ENCODE measurements at regions not wholly inside any gene's neighbourhood (a gene's known extent, or its start where the extent isn't known, plus 50 kb on each side); places are given as distances from the start of the nearest gene placed in this dataset.

- no peak overlapping the region for H3K4me3 ChIP-seq (ENCODE audit: insufficient read depth, low read depth, low read length)
- Mint-ChIP-seq H3K9me3 (ENCODE audit: unreplicated experiment) (no peaks in the 10 kb centered on the region), H3K4me3 (ENCODE audit: unreplicated experiment) (no peak overlapping the region), H3K36me3 (ENCODE audit: low read depth, unreplicated experiment) (no peaks in the 10 kb centered on the region), H3K27me3 (ENCODE audit: low read depth, unreplicated experiment) (peaks cover 3% of the 10 kb centered on the region), H3K4me1 (ENCODE audit: low read depth, unreplicated experiment) (no peaks in the 10 kb centered on the region), H3K27ac (ENCODE audit: unreplicated experiment) (no peak overlapping the region)
- no peaks in the 10 kb centered on the region for H3K79me2 ChIP-seq (ENCODE audit: insufficient read depth, low read length)
- no peaks in the 10 kb centered on the region for H3K27me3 ChIP-seq (ENCODE audit: insufficient read depth, low read length)
- DNase-seq (ENCODE audit: low read depth) (no peak), FAIRE-seq (no peak)
- H2AFZ ChIP-seq (ENCODE audit: low read depth, low read length): no peak overlapping the region
- no peak for TF ChIP-seq EZH2 (IDR thresholded peaks at IDR 0.05; ENCODE audit: insufficient read depth, low read length)
- TF ChIP-seq CTCF (IDR thresholded peaks at IDR 0.05; ENCODE audit: insufficient read depth, low read depth, low read length): no peak
- no peak overlapping the region for H3K27ac ChIP-seq (ENCODE audit: low read depth, low read length)
- H3K9me3 ChIP-seq (ENCODE audit: insufficient read depth, low read depth, low read length): no peaks in the 10 kb centered on the region
- H3K4me1 ChIP-seq (ENCODE audit: insufficient read depth, low read length): no peaks in the 10 kb centered on the region
- H3K4me2 ChIP-seq (ENCODE audit: low read length): no peak overlapping the region
- no peak overlapping the region for H3K9ac ChIP-seq (ENCODE audit: low read length)
- no peaks in the 10 kb centered on the region for H3K36me3 ChIP-seq (ENCODE audit: insufficient read depth, low read length)
- H4K20me1 ChIP-seq (ENCODE audit: insufficient read depth, low read length): no peaks in the 10 kb centered on the region
These were observed 141.2 kb downstream of the LRRC3B start for GRCh38 chr3:26763723-26764122.

GRCh38 chr3:26766031-26766430 lies 143.5 kb downstream of the LRRC3B start:
- Histone ChIP-seq H3K4me3 (ENCODE audit: insufficient read depth, low read depth, low read length) (no peak overlapping the region), H3K4me1 (ENCODE audit: insufficient read depth, low read length) (no peaks in the 10 kb centered on the region), H3K27me3 (ENCODE audit: insufficient read depth, low read length) (no peaks in the 10 kb centered on the region), H2AFZ (ENCODE audit: low read depth, low read length) (no peak overlapping the region), H4K20me1 (ENCODE audit: insufficient read depth, low read length) (no peaks in the 10 kb centered on the region), H3K79me2 (ENCODE audit: insufficient read depth, low read length) (no peaks in the 10 kb centered on the region), H3K27ac (ENCODE audit: low read depth, low read length) (no peak overlapping the region), H3K9ac (ENCODE audit: low read length) (no peak overlapping the region), H3K36me3 (ENCODE audit: insufficient read depth, low read length) (no peaks in the 10 kb centered on the region), H3K4me2 (ENCODE audit: low read length) (no peak overlapping the region), H3K9me3 (ENCODE audit: insufficient read depth, low read depth, low read length) (no peaks in the 10 kb centered on the region)
- Mint-ChIP-seq H3K27me3 (ENCODE audit: low read depth, unreplicated experiment) (peaks cover 3% of the 10 kb centered on the region), H3K4me3 (ENCODE audit: unreplicated experiment) (no peak overlapping the region), H3K27ac (ENCODE audit: unreplicated experiment) (no peak overlapping the region), H3K36me3 (ENCODE audit: low read depth, unreplicated experiment) (no peaks in the 10 kb centered on the region), H3K9me3 (ENCODE audit: unreplicated experiment) (no peaks in the 10 kb centered on the region), H3K4me1 (ENCODE audit: low read depth, unreplicated experiment) (no peaks in the 10 kb centered on the region)
- FAIRE-seq (no peak), DNase-seq (ENCODE audit: low read depth) (no peak)
- TF ChIP-seq EZH2 (IDR thresholded peaks at IDR 0.05; ENCODE audit: insufficient read depth, low read length): no peak
- TF ChIP-seq CTCF (IDR thresholded peaks at IDR 0.05; ENCODE audit: insufficient read depth, low read depth, low read length): no peak

GRCh38 chr3:26768068-26768651 lies 145.6 kb downstream of the LRRC3B start:
- no peak overlapping the region for H3K27ac Mint-ChIP-seq (ENCODE audit: unreplicated experiment)
- Histone ChIP-seq H3K36me3 (ENCODE audit: insufficient read depth, low read length) (no peaks in the 10 kb centered on the region), H3K4me1 (ENCODE audit: insufficient read depth, low read length) (no peaks in the 10 kb centered on the region), H3K4me3 (ENCODE audit: insufficient read depth, low read depth, low read length) (no peak overlapping the region), H4K20me1 (ENCODE audit: insufficient read depth, low read length) (no peaks in the 10 kb centered on the region), H3K4me2 (ENCODE audit: low read length) (no peak overlapping the region), H3K27ac (ENCODE audit: low read depth, low read length) (no peak overlapping the region), H2AFZ (ENCODE audit: low read depth, low read length) (no peak overlapping the region), H3K9me3 (ENCODE audit: insufficient read depth, low read depth, low read length) (no peaks in the 10 kb centered on the region), H3K9ac (ENCODE audit: low read length) (no peak overlapping the region), H3K79me2 (ENCODE audit: insufficient read depth, low read length) (no peaks in the 10 kb centered on the region), H3K27me3 (ENCODE audit: insufficient read depth, low read length) (no peaks in the 10 kb centered on the region)
- H3K36me3 Mint-ChIP-seq (ENCODE audit: low read depth, unreplicated experiment): no peaks in the 10 kb centered on the region
- DNase-seq (ENCODE audit: low read depth): no peak
- H3K27me3 Mint-ChIP-seq (ENCODE audit: low read depth, unreplicated experiment): no peaks in the 10 kb centered on the region
- H3K4me3 Mint-ChIP-seq (ENCODE audit: unreplicated experiment): no peak overlapping the region
- FAIRE-seq: no peak
- no peaks in the 10 kb centered on the region for H3K9me3 Mint-ChIP-seq (ENCODE audit: unreplicated experiment)
- no peaks in the 10 kb centered on the region for H3K4me1 Mint-ChIP-seq (ENCODE audit: low read depth, unreplicated experiment)
- no peak for TF ChIP-seq EZH2 (IDR thresholded peaks at IDR 0.05; ENCODE audit: insufficient read depth, low read length)
- TF ChIP-seq CTCF (IDR thresholded peaks at IDR 0.05; ENCODE audit: insufficient read depth, low read depth, low read length): no peak
